BE2C (cell line): ENCODE measurements at regions not wholly inside any gene's neighbourhood (a gene's known extent, or its start where the extent isn't known, plus 50 kb on each side); places are given as distances from the start of the nearest gene placed in this dataset.
"Not testable (repeated sequence)": the region's sequence is repeated elsewhere in the genome, so short reads cannot be mapped to it uniquely, and the experiment has no call there.

Experiments used
- DNase-seq: peaks from one replicate; pipeline ENCODE4 v3.0.0-alpha.2; 2020
- H3K27me3 ChIP-seq: fragments of 250-450 bp; sonication (Bioruptor Pico); 2 replicates; pipeline ENCODE4 v1.5.1; 2020; ENCODE audit warnings: mild to moderate bottlenecking
- H3K36me3 ChIP-seq: fragments of 250-450 bp; sonication (Bioruptor Pico); 2 replicates; pipeline ENCODE4 v1.5.1; 2020; ENCODE audit warnings: mild to moderate bottlenecking
- H3K4me1 ChIP-seq: fragments of 250-450 bp; sonication (Bioruptor Pico); 2 replicates; pipeline ENCODE4 v1.5.1; 2020
- H3K4me3 ChIP-seq: 2 replicates; pipeline ENCODE4 v1.5.1; 2011; ENCODE audit warnings: low read depth, low read length
- H3K9me3 ChIP-seq: fragments of 250-450 bp; sonication (Bioruptor Pico); 2 replicates; pipeline ENCODE4 v1.5.1; 2020
- CTCF ChIP-seq: IDR thresholded peaks from 2 replicates; pipeline ENCODE4 v1.5.1; 2012; ENCODE audit warnings: mild to moderate bottlenecking, low read depth, low read length

DNA sequence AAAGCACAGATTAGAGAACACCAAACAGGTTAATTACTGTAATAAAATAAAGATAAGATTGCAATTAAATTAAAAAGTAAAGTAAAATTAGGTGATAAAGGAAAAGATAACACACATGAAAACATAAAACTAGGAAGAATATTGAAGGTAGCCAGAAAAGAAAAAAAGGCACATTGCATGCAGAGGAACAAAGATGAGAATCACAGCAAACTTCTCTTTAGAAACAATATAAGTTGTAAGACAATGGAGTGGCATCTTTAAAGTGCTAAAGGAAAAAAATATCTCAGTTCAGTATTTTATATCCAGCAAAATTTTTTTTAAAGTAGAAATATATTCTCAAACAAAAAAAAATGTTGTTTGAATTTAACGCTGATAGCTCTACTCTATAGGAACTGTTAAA, 366.0 kb downstream of the CPS1 start:
- Histone ChIP-seq H3K9me3 (no peaks in the 10 kb centered on the region), H3K4me1 (peaks cover 11% of the 10 kb centered on the region; the same call in 1 of the 2 replicates)

DNA sequence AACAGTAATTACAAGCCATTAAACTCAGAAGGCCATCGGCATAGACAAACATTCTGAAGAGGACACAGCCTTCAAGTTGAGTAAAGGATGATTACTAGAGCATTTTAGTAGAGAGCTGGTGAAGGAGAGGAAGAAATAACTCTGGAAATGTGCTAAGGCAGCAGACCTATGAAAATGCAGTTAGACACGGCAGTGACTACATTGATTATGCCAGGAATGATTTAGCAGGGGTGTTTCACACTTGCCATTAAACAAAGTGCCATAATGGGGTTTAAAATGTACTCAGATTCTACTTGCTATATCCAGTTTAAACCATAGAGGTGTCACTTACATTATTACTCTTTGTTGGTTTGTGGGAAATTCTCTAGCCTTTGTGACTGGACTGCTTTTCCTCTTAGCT, 372.3 kb downstream of the CPS1 start:
- no peak for DNase-seq
- H3K4me3 ChIP-seq = no peak overlapping the region
- H3K36me3 ChIP-seq = no peaks in the 10 kb centered on the region
- no peak for TF ChIP-seq CTCF
- H3K27me3 ChIP-seq = no peaks in the 10 kb centered on the region
- H3K4me1 ChIP-seq = no peaks in the 10 kb centered on the region
- H3K9me3 ChIP-seq = no peaks in the 10 kb centered on the region

More for the DNA sequence above, 366.0 kb downstream of the CPS1 start:
- Histone ChIP-seq H3K36me3 (no peaks in the 10 kb centered on the region), H3K27me3 (no peaks in the 10 kb centered on the region), H3K4me3 (no peak overlapping the region)
- no peak for DNase-seq
- TF ChIP-seq CTCF = no peak

GRCh38 chr2:210938228-210938627, 381.8 kb downstream of the CPS1 start:
- no peaks in the 10 kb centered on the region for H3K27me3 ChIP-seq
- no peaks in the 10 kb centered on the region for H3K9me3 ChIP-seq
- no peaks in the 10 kb centered on the region for H3K36me3 ChIP-seq
- DNase-seq = no peak
- H3K4me3 ChIP-seq = no peak overlapping the region
- no peaks in the 10 kb centered on the region; the same call in 1 of the 2 replicates for H3K4me1 ChIP-seq
- TF ChIP-seq CTCF = no peak

- no peak for DNase-seq
- no peaks in the 10 kb centered on the region for H3K36me3 ChIP-seq
- no peaks in the 10 kb centered on the region for H3K9me3 ChIP-seq
- no peaks in the 10 kb centered on the region for H3K27me3 ChIP-seq
- H3K4me3 ChIP-seq = no peak overlapping the region
- TF ChIP-seq CTCF = no peak
- H3K4me1 ChIP-seq = peaks cover 17% of the 10 kb centered on the region
Measured at GRCh38 chr2:210946395-210946794, 390.0 kb downstream of the CPS1 start.

- H3K27me3 ChIP-seq, H3K4me3 ChIP-seq, H3K9me3 ChIP-seq, H3K36me3 ChIP-seq, DNase-seq: not testable (repeated sequence)
- peaks cover 28% of the 10 kb centered on the region for H3K4me1 ChIP-seq
Measured at GRCh38 chr2:210950434-210951060, 394.1 kb downstream of the CPS1 start.

GRCh38 chr2:210954386-210954907, 398.0 kb downstream of the CPS1 start:
- DNase-seq = peak; percentile 26
- H3K9me3 ChIP-seq = no peaks in the 10 kb centered on the region

More at GRCh38 chr2:210954386-210954907, 398.0 kb downstream of the CPS1 start:
- no peaks in the 10 kb centered on the region for H3K36me3 ChIP-seq
- peaks cover 19% of the 10 kb centered on the region for H3K4me1 ChIP-seq
- TF ChIP-seq CTCF = no peak
- H3K4me3 ChIP-seq = no peak overlapping the region
- no peaks in the 10 kb centered on the region for H3K27me3 ChIP-seq
